ENCODE measurements at regions not wholly inside any gene's neighbourhood (a gene's known extent, or its start where the extent isn't known, plus 50 kb on each side); places are given as distances from the start of the nearest gene placed in this dataset.

- Mint-ChIP-seq H3K4me3 (no peak overlapping the region), H3K9me3 (no peaks in the 10 kb centered on the region), H3K4me1 (peaks cover 86% of the 10 kb centered on the region), H3K36me3 (ENCODE audit: low read depth) (no peaks in the 10 kb centered on the region), H3K27ac (no peak overlapping the region), H3K27me3 (ENCODE audit: insufficient read depth, low read depth, poor library complexity) (peaks cover 15% of the 10 kb centered on the region)
- Histone ChIP-seq H3K4me3 (no peak overlapping the region), H3K4me2 (no peak overlapping the region), H4K20me1 (replicated peaks; ENCODE audit: insufficient read depth) (no peaks in the 10 kb centered on the region), H3K36me3 (ENCODE audit: insufficient read depth) (no peaks in the 10 kb centered on the region), H3K27me3 (ENCODE audit: insufficient read depth) (0 out of 2 replicates have a peak, but pooled peaks cover 3% of the 10 kb centered on the region), H3K27ac (ENCODE audit: low read depth) (peak overlapping the region; percentile 82; the same call in 1 of the 2 replicates), H2AFZ (no peak overlapping the region), H3F3A (replicated peaks; ENCODE audit: low read depth) (peaks cover 24% of the 10 kb centered on the region), H3K9me2 (ENCODE audit: insufficient read depth) (peaks cover 5% of the 10 kb centered on the region; the same call in 1 of the 2 replicates), H3K79me2 (replicated peaks; ENCODE audit: insufficient read depth) (no peaks in the 10 kb centered on the region), H3K4me1 (ENCODE audit: insufficient read depth) (peaks cover 83% of the 10 kb centered on the region)
- no peak for TF ChIP-seq REST (IDR thresholded peaks at IDR 0.05; ENCODE audit: unreplicated experiment)
- TF ChIP-seq CTCF (conservative IDR thresholded peaks at IDR 0.05; ENCODE audit: low read depth in 2 of 2): no peak
- TF ChIP-seq ZNF462 (CRISPR knock-in tag; IDR thresholded peaks at IDR 0.05): no peak
- TF ChIP-seq EZH2phosphoT487 (IDR thresholded peaks at IDR 0.05; ENCODE audit: unreplicated experiment): no peak
- TF ChIP-seq POLR2AphosphoS5 (IDR thresholded peaks at IDR 0.05; ENCODE audit: low read depth): no peak
- no peak for TF ChIP-seq EZH2 (IDR thresholded peaks at IDR 0.05; ENCODE audit: low read depth, unreplicated experiment)
- no peak for TF ChIP-seq CREB1 (CRISPR knock-in tag; IDR thresholded peaks at IDR 0.05; ENCODE audit: low read depth)
- no peak for TF ChIP-seq STAT1 (IDR thresholded peaks at IDR 0.05; ENCODE audit: unreplicated experiment)
- no peak for TF ChIP-seq ZNF331 (CRISPR knock-in tag; IDR thresholded peaks at IDR 0.05; ENCODE audit: low read depth)
- TF ChIP-seq NANOG (IDR thresholded peaks at IDR 0.05; ENCODE audit: borderline replicate concordance): no peak
- no peak for TF ChIP-seq JUNB (IDR thresholded peaks at IDR 0.05; ENCODE audit: unreplicated experiment)
- TF ChIP-seq ZNF114 (CRISPR knock-in tag; IDR thresholded peaks at IDR 0.05): no peak
- DNase-seq (ENCODE audit: low spot score) (no peak), ATAC-seq (no peak)
Measured at GRCh38 chr3:193816028-193816395, 223.0 kb downstream of the OPA1 start.
